GM13976 (cell line): ENCODE measurements at regions not wholly inside any gene's neighbourhood (a gene's known extent, or its start where the extent isn't known, plus 50 kb on each side); places are given as distances from the start of the nearest gene placed in this dataset.

ENCODE experiments used
- DNase-seq: peaks from one replicate; pipeline ENCODE4 v3.0.0; 2012; ENCODE audit warnings: low spot score
- in situ Hi-C: fragments of 300-500 bp; cut with MboI; formaldehyde crosslinking; loops from one replicate; pipeline ENCODE4 v1.12.0; 2022; ENCODE audit warnings: low sequenced_read_pairs, mixed read lengths, inconsistent platforms; ENCODE audit not compliant: unreplicated experiment
- TF ChIP-seq, protein P1 (sequence below): IDR thresholded peaks from 2 replicates; pipeline ENCODE4 v1.5.1; 2012; ENCODE audit warnings: borderline replicate concordance, mild to moderate bottlenecking; ENCODE audit not compliant: insufficient read depth; ENCODE audit errors: extremely low read depth, missing control alignments, control extremely low read depth

DNA sequence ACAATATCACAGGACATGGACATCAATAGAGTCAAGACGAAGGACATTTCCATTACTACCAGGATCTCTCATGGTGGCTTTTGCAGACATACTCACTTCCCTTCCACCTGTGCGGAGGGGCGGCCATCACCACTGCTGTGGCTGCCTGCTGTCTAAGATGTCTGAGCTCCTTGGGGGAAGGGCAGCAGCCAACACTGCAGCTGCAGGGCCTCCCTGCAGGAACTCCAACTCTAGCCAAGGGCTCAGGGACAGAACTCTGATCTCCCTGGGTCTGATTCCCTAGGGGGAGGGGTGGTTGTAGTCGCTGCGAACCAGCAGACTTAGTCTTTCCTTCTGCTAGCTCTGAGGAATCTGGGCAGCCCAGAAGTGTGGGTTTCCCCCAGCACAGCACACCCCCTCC is 78.9 kb upstream of the ANKRD10 start:
- TF ChIP-seq, protein P1, sequence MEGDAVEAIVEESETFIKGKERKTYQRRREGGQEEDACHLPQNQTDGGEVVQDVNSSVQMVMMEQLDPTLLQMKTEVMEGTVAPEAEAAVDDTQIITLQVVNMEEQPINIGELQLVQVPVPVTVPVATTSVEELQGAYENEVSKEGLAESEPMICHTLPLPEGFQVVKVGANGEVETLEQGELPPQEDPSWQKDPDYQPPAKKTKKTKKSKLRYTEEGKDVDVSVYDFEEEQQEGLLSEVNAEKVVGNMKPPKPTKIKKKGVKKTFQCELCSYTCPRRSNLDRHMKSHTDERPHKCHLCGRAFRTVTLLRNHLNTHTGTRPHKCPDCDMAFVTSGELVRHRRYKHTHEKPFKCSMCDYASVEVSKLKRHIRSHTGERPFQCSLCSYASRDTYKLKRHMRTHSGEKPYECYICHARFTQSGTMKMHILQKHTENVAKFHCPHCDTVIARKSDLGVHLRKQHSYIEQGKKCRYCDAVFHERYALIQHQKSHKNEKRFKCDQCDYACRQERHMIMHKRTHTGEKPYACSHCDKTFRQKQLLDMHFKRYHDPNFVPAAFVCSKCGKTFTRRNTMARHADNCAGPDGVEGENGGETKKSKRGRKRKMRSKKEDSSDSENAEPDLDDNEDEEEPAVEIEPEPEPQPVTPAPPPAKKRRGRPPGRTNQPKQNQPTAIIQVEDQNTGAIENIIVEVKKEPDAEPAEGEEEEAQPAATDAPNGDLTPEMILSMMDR: no peak
- in situ Hi-C loops: no loop called here
- no peak for DNase-seq

DNA sequence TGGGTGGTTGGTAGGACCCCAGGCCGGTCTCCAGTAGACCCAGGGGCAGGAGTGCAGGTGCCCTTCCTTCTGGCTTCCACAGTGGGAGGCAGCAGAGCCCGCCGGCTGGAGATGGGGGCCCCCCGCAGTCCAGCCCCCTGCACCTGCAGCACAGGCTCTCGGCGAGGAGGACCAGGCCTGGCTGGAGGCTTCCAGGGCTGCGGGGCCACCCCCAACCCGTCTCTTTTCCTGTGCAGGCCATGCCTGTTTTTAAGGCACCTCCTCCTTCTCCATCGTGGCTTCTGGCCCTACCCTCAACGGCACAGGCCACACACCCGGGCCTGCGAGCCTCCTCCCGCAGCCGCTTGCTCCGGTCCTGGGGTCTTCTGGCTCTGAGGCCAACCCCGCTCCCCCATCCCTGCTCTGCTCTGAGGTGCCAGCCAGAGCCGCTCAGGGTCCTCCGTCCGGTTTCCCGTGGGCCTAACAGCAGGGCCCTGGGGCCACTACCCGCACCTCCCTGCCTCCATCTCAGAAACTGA is 77.2 kb upstream of the ANKRD10 start:
- in situ Hi-C loops: no loop called here
- no peak for DNase-seq
- TF ChIP-seq, protein P1: no peak

DNA sequence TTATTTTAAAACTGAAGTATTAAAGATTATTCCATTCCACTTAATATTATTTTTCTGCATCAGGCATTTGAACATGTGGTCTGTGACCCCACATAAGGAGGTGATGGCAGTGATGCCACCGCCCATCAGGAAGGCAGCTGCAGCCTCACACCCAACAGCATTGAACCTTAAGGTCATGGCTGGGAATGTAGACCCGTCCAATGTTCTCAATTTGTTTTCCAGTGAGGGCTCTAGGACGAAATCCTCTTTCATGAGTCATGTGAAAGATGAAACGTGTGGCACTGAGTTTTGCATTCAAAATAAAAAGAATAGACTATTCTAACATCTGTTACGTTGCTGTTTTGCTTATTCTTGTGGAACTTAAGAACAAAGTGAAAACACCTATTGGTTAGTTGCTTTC is 74.5 kb upstream of the ANKRD10 start:
- in situ Hi-C loops: no loop called here
- TF ChIP-seq, protein P1: no peak

DNA sequence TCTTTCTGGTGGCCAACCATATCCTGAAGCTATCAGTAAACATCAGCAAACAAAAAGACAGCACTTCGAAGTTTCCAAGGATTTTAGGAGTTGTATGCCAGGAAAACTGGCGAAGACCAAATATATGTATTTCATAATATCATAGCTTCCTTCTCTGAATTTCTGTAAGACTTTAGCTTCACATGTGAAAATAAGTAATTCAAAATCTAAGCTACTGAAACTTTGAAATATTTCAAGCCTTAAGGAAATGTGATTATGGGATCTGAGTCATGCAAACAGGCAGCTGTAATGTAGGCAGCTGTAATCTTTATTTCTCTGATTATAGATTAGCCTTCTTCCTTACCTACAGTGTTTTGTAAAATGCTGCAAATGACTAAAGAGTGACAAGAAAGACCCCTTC is 70.7 kb upstream of the ANKRD10 start:
- no peak for DNase-seq
- TF ChIP-seq, protein P1: no peak
- in situ Hi-C loops: no loop called here

More for the DNA sequence above, 74.5 kb upstream of the ANKRD10 start:
- no peak for DNase-seq

DNA sequence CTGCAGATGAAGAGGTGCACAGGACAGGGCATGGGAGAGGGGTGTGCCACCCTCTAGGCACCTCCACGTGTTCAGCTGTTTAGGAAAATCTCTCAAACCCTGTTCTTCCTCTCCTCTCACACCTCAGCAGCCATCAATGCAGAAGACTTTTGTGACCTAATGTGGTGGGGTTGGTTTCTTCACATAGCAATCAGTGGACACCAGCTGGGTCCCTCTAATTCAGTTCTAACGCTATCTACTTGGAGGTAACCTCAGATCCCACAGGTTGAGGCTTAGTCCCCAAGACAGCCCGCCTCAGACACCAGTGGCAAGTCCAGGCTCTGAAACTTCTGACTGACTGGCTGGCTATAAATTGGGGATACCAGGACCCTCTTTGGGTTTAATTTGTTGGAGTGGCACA is 69.9 kb upstream of the ANKRD10 start:
- DNase-seq: no peak
- TF ChIP-seq, protein P1: no peak

DNA sequence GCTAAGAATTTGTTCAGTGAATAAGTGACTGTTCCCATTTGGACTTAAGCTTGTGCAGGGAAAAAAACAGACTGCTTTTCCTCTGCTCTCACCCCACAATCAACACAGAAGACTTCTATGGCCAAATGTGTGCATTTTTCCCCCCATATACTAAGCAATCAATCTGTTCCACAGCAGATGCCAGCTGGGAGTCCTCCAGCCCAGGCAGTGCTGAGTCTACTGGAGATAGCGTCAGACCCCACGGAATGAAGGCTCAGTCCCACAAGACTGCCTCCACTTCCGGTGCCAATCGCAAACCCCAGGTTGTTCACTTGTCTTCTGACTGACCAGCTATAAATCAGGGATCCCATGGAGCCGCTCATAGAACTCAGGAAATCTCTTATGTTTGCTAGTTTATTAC is 69.5 kb upstream of the ANKRD10 start:
- in situ Hi-C loops: no loop called here
- TF ChIP-seq, protein P1: no peak
- no peak for DNase-seq

More for the DNA sequence above, 69.9 kb upstream of the ANKRD10 start:
- in situ Hi-C loops: no loop called here
